Endothelial cell (in vitro differentiated cells): ENCODE measurements at regions not wholly inside any gene's neighbourhood (a gene's known extent, or its start where the extent isn't known, plus 50 kb on each side); places are given as distances from the start of the nearest gene placed in this dataset.
A peak's percentile ranks its signal among the peaks of the same experiment; 100 is the strongest.

Experiments
- DNase-seq: peaks from one replicate; pipeline ENCODE4 v3.0.0; 2021; ENCODE audit warnings: low spot score
- H3K27ac Mint-ChIP-seq: one replicate; pipeline ENCODE4 v1.8.0; 2021; ENCODE audit warnings: mixed read lengths, inconsistent platforms; ENCODE audit not compliant: unreplicated experiment
- H3K27me3 Mint-ChIP-seq: one replicate; pipeline ENCODE4 v1.8.0; 2021; ENCODE audit warnings: mild to moderate bottlenecking, moderate library complexity, mixed read lengths, inconsistent platforms; ENCODE audit not compliant: unreplicated experiment
- H3K36me3 Mint-ChIP-seq: one replicate; pipeline ENCODE4 v1.8.0; 2021; ENCODE audit warnings: mild to moderate bottlenecking, low read depth, mixed read lengths, inconsistent platforms; ENCODE audit not compliant: unreplicated experiment
- H3K4me1 Mint-ChIP-seq: one replicate; pipeline ENCODE4 v1.8.0; 2021; ENCODE audit warnings: mild to moderate bottlenecking, mixed read lengths, inconsistent platforms; ENCODE audit not compliant: unreplicated experiment
- H3K4me3 Mint-ChIP-seq: one replicate; pipeline ENCODE4 v1.8.0; 2021; ENCODE audit warnings: mild to moderate bottlenecking, mixed read lengths, inconsistent platforms; ENCODE audit not compliant: unreplicated experiment
- H3K9me3 Mint-ChIP-seq: one replicate; pipeline ENCODE4 v1.8.0; 2021; ENCODE audit warnings: mixed read lengths, inconsistent platforms; ENCODE audit not compliant: unreplicated experiment
- CTCF ChIP-seq: fragments of 200-600 bp; sonication (generic); IDR thresholded peaks from one replicate; pipeline ENCODE4 v1.5.0; 2021; ENCODE audit warnings: antibody characterized with exemption; ENCODE audit not compliant: unreplicated experiment

DNA sequence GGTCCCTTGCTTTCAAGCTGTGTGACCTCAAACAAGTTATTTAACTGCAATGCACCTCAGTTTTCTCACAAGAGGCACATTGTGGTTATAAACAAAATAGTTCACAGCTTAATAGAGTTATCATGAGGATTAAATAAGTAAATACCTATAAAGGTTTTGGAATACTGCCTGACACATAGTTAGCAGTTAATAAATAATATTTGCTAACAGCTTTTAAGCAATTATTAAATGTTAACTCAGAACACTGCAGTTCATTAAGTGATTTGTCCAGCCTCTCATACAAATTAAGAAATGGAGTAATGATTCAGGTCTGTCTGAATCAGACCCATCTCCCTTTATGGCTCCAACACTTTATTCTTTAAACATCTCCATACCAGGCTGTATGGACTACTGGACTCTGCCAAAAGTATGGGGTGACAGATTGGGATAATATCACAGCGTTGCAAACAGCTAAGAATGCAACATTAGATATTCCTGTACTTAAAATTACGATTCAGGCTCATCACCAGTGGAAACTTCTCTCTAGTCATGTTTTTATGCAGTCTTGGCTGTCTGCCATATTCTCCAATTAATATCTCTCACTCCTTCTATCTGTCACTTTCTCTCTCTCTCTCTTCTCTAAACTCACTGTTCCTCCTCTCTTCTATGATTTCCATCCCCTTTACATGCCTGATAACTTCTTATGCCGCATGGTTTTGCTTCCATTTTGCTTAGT is 370.6 kb upstream of the UBE2E3 start:
- no peaks in the 10 kb centered on the region for H3K36me3 Mint-ChIP-seq

DNA sequence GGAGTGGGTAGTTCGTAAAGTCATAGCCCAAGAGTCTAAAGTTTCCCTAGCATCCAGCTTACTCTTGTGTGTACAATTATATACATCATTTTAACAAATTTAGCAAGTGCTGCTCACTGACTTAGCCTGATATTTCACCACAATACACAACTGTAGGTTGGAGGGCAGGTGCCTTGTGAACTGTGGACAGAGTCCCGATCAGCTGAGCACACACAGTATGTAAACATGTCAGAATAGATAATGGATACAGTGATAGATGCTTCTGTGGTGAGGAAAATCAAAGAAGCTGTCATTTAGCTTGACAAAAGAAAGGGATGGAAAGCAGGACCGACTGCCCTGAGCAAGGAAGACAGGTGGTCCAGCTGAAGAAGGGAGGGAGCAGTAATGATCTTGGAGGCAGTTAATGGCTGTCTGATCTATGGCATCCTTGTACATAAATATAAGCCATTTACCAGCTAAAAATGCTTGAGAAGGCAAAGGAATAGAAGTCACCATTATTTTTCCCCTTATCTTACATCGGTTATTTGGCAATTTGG is 372.8 kb upstream of the UBE2E3 start:
- Mint-ChIP-seq H3K4me3 (no peak overlapping the region), H3K36me3 (no peaks in the 10 kb centered on the region), H3K27me3 (peaks cover 1% of the 10 kb centered on the region), H3K4me1 (no peaks in the 10 kb centered on the region), H3K27ac (no peak overlapping the region), H3K9me3 (no peaks in the 10 kb centered on the region)
- TF ChIP-seq CTCF = no peak
- DNase-seq = no peak

More for the DNA sequence above, 370.6 kb upstream of the UBE2E3 start:
- Mint-ChIP-seq H3K4me3 (no peak overlapping the region), H3K4me1 (no peaks in the 10 kb centered on the region), H3K9me3 (no peaks in the 10 kb centered on the region), H3K27me3 (peaks cover 1% of the 10 kb centered on the region), H3K27ac (no peak overlapping the region)
- no peak for DNase-seq
- TF ChIP-seq CTCF = no peak

DNA sequence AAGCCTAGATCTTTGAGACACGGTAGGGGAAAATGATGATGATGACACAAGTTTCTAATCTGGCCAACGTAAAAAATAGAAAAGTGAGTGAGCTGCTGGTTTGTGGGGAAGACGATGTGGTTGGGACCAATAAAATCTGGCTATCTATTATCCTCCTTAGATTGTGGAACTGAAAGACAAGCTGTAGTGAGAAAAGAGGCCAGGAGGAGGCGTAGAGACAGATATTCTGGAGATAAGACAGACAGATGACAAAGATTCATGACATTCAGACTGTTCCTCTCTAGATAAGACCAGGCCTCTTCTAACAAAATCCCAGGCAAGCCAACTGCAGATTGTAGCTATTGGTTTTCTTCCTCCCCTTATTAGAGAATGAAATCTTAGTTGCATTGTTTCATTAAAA is 376.3 kb upstream of the UBE2E3 start:
- Mint-ChIP-seq H3K4me3 (no peak overlapping the region), H3K4me1 (no peaks in the 10 kb centered on the region), H3K27me3 (no peaks in the 10 kb centered on the region), H3K27ac (no peak overlapping the region), H3K9me3 (no peaks in the 10 kb centered on the region), H3K36me3 (no peaks in the 10 kb centered on the region)
- peak; percentile 22 for DNase-seq
- TF ChIP-seq CTCF = no peak

DNA sequence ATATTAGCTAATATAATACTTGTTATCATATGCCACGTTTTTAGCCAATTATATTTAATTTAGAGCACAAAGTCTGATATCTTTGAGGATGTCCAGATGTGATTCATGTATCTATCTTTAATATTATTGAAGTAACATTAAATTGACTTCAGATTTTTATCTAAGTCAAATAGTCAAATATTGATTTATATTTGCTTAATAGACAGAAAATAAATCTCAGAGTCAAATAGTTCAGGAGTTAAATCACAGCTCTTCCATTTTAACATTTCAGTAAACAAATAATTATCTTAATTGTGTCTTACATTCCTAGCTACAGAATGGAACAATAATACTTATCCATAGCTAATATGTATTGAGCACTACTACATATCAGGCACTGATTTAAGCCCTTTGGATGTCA is 379.4 kb upstream of the UBE2E3 start:
- no peaks in the 10 kb centered on the region for H3K27me3 Mint-ChIP-seq
- H3K4me3 Mint-ChIP-seq = no peak overlapping the region
- TF ChIP-seq CTCF = no peak
- H3K27ac Mint-ChIP-seq = no peak overlapping the region
- H3K9me3 Mint-ChIP-seq = no peaks in the 10 kb centered on the region
- H3K4me1 Mint-ChIP-seq = no peaks in the 10 kb centered on the region
- no peak for DNase-seq
- H3K36me3 Mint-ChIP-seq = no peaks in the 10 kb centered on the region

DNA sequence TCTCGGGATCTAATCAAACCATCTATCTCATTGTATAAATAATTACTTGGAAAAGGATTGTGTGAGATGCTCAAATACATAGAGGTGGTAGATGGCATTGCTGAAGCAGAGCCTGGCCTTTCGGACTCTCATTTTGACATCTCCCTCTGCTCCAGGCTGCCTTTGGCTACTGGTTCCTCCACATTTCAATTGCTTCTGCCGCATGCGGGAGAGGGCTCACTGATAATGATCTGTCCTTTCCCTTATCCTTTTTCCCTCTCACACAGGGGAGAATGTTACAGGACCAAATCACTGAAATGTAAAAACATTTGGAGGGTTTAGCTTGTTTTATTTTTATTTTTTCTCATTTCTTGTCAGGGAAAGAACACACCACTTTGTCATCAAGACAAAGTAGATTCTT is 380.6 kb upstream of the UBE2E3 start:
- no peak overlapping the region for H3K4me3 Mint-ChIP-seq
- H3K27me3 Mint-ChIP-seq = peaks cover 2% of the 10 kb centered on the region
- DNase-seq = no peak
- no peaks in the 10 kb centered on the region for H3K36me3 Mint-ChIP-seq
- TF ChIP-seq CTCF = no peak
- no peak overlapping the region for H3K27ac Mint-ChIP-seq
- no peaks in the 10 kb centered on the region for H3K9me3 Mint-ChIP-seq
- no peaks in the 10 kb centered on the region for H3K4me1 Mint-ChIP-seq
